ENCODE measurements at regions not wholly inside any gene's neighbourhood (a gene's known extent, or its start where the extent isn't known, plus 50 kb on each side); places are given as distances from the start of the nearest gene placed in this dataset.

- no peak for DNase-seq (ENCODE audit: insufficient read length, low spot score)
- FAIRE-seq = no peak
Measured at GRCh38 chr5:4537489-4537888, 602.6 kb upstream of the ADAMTS16 start.

DNA sequence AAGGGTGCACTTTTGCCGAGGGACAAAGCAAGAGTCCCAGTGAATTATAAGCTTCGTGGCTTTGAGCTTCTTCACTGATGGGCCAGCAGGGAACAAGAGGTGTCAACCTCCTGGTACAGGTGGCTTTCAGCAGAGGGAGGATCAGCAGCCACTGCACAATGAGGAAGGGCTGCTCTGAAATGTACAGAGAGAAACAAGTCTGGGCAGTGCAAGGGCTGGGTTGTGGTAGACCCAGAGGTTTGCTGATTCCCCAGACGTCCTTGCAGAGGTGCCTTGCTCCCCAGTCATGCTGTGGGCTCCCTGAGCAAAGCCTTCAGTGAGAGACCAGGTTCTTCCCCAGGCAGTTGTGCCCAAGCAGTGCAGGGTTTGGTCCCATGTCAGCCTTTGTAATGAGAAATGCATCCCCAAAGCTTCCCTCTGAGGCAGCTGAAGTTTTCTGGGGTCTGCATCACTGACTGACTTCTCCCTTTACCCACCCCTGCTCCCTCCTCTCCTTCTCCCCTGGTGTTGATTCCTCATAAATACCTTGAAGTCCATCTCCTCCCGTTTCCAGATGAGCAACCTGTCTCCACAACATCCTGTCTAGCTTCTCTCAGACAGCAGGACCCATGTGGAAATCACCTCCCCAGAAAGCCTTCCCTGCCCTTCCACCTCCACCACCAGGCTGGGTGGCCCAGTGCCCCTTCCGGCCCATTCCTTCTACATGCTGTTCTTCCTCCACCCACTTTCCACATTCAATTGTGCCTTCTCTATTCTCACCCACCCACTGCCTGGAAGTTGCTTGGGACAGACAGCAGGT, 599.6 kb upstream of the ADAMTS16 start:
- FAIRE-seq (no peak), DNase-seq (ENCODE audit: insufficient read length, low spot score) (no peak)

DNA sequence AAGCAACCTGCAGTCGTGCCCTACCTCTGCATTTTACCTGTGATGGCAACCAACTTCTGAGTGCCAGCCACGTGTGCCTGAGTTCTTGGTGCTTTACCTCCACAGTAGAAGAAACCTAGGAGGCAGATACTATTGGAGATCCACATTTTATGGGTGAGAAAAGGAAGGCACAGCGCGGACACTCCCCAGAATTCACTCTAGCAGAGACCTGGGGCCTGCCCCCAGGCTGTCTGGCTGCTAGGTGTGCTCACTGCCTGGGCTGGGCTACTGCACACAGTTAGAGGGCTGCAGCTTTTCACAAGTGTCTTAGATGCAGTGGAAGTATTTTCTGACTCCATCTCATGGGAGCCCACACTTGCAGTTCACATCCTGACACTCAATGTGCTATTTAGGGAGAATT, 598.8 kb upstream of the ADAMTS16 start:
- no peak for DNase-seq (ENCODE audit: insufficient read length, low spot score)
- no peak for FAIRE-seq

DNA sequence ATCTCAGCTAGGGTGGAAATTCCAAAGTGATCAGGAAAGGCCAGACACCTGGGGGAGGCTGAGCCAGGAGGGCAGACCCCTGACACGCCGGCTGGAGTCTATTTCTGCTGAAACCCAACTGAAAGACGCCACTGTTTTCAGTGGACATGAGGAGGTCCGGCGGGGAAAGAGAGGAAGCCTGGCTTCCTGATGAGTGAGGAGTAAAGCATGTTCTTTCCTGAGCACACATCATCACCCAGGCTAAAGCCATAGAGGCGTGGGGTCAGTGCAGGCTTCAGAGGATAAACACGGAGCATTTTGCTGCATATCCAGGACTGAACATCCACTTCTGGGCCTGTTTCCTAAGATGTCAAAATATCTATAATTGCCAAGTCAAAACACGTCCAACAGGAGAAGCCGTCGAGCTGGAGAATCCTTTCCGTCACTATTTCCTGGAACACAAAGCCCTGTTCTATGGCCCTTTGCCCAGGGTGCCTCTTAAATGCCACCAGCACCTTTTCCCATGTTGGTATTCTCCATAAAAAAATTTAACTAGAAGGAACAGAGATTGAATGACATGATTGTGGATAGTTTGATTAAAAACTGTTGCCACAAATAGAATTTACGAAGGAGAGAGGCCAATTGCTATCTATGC, 597.9 kb upstream of the ADAMTS16 start:
- DNase-seq (ENCODE audit: insufficient read length, low spot score) (no peak), FAIRE-seq (no peak)

DNA sequence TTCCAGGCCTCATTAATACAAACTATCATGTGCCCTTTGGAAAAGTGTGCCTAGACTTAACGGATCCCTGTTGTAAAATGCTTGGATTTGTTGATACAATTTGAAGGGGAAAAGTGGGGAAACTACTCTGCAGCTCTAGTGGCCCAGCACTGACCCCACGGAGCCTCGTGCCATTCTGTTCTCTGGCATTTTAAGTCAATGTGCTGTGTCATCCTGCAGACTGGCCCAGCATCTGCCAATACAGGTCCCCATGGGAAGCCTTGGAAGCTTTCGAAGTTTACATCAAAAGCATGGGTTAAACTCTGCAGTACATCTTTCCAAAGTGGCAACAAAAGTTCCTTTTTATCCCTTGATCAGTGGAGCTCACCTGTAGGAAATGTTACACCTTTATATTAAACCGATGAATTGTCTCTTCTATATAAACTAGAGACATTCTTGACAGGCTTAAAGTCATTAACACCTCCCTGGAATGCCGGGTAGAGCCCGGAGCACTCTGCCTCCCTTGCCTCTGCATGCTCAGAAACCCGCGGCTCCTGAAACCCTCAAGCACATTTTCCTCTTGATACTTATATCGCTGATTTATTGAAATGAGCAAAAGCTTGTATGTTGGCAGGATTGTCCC, 596.0 kb upstream of the ADAMTS16 start:
- FAIRE-seq = no peak
- no peak for DNase-seq (ENCODE audit: insufficient read length, low spot score)

- FAIRE-seq (no peak), DNase-seq (ENCODE audit: insufficient read length, low spot score) (no peak)
Measured at GRCh38 chr5:4547547-4547946, 592.6 kb upstream of the ADAMTS16 start.

- FAIRE-seq = no peak
- DNase-seq (ENCODE audit: insufficient read length, low spot score) = no peak
Measured at GRCh38 chr5:4548341-4548740, 591.8 kb upstream of the ADAMTS16 start.

DNA sequence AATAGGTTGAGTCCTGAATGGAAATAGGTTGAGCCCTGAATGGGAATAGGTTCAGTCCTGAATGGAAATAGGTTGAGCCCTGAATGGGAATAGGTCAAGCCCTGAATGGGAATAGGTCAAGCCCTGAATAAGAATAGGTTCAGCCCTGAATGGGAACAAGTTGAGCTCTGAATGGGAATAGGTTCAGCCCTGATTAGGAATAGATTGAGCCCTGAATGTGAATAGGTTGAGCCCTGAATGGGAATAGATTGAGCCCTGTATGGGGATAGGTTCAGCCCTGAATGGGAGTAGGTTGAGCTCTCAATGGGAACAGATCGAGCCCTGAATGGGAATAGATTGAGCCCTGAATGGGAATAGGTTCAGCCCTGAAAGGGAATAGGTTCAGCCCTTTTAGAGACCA, 590.8 kb upstream of the ADAMTS16 start:
- no peak for DNase-seq (ENCODE audit: insufficient read length, low spot score)
- no peak for FAIRE-seq

DNA sequence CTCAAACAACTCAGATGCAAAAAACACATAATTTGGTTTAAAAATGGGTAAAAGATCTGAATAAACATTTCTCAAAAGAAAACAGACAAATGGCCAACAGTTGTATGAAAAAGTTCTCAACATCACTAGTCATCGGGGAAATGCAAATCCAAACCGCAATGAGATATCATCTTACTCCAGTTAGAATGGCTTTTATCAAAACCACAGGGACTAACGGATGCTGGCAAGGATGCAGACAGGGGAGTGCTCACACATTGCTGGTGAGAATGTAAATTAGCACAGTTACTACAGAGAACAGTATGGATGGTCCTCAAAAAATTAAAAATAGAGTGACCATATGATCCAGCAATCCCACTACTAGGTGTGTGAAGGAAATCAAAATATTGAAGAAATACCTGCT, 589.1 kb upstream of the ADAMTS16 start:
- FAIRE-seq (no peak), DNase-seq (ENCODE audit: insufficient read length, low spot score) (no peak)

- no peak for FAIRE-seq
- DNase-seq (ENCODE audit: insufficient read length, low spot score) = no peak
Measured at GRCh38 chr5:4553130-4553529, 587.0 kb upstream of the ADAMTS16 start.

DNA sequence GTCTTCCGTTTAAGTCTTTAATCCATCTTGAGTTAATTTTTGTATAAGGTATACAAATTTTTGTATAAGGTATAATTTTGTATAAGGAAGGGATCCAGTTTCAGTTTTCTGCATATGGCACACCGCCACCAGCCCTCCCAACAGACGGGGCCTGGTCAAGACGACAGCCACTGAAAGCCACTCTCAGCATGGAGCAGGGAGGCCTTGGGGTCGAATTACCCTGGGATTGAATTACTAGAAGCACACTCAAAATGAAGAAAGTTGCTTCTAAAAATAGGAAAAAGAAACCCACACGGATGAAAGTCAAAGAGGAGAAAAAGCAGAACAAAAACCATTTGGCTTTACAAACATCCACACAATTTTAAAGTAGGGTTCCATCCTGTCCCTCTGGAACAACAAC, 586.2 kb upstream of the ADAMTS16 start:
- FAIRE-seq (no peak), DNase-seq (ENCODE audit: insufficient read length, low spot score) (no peak)

- DNase-seq (ENCODE audit: insufficient read length, low spot score) (no peak), FAIRE-seq (no peak)
Measured at GRCh38 chr5:4555725-4556285, 584.3 kb upstream of the ADAMTS16 start.

DNA sequence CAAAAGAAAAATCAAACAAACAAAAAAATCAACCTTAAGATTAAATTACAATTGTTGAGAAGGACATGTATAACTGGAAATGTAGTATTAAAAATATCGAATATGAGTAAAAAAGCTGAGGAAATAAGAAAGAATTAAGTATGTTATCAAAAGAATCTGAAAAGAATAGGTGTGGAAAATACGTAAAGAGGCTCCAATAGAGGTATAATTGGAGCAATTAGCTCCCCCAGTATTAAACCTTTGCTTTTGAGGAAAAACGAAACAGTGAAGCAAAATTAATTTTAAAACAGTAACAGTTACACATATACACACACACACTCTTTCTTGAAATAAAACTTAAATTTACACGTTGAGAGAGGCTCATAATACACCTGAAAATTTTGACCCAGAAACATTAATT, 578.7 kb upstream of the ADAMTS16 start:
- FAIRE-seq (no peak), DNase-seq (ENCODE audit: insufficient read length, low spot score) (no peak)

DNA sequence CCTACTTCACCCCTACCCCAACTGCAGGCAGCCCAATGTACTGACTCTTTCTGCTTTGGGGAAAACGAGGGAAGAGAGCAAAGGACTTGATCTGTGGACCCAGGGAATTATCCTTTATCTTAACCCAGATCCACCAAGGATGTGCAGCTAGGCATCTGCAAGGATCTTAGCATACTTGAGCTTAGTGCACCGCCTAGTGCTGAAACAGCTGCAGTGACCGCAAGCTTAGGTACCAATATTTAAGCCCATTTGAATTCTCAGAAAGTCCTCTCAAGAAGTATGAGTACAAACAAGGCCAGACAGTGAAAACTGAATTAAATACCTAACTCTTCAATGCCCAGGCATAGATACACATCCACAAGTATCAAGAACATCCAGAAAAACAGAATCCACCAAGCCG, 576.7 kb upstream of the ADAMTS16 start:
- no peak for DNase-seq (ENCODE audit: insufficient read length, low spot score)
- FAIRE-seq = no peak

DNA sequence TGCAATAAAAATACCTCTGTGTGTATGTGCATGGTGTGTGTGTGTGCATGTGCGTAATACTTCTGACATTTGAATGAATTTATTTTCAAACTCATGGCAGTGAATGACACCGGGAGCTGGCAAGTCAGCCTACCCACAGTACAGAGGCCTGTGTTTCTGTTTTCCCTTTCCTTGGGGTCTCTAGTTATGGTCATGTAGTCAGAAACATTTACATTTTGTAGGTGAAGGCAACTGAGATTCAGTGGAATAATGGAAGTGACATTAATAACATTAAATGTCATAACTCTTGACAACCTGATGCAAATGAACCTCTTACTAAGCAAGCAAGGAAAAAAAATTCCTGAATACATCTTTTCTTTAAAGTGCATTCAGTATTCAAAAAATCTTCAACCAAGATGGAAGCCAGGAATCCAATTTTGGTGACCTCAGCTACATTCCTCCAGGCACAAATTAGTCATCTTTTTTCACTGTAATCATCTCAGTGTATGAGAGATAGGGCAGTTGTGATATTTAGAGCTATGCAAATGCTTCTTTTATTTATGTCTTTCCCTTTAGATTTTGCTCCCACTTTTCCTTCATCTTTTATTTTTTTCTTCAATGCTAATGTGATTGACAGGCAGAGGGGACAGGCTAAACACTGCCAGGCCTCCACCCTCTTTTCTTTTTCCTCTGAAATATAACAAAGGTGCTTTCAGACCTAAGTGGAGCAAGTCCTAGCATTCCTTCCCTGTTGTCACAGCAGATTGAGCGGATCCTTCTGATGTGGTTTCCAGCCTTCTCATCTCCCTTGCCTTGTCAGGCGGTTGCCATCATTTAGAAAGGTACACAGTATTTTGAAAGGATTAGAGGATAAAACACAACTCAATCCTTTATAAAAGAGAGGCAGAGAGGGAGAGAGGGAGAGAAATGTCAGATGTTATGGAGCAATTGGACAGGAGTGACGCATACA, 569.8 kb upstream of the ADAMTS16 start:
- FAIRE-seq (no peak), DNase-seq (ENCODE audit: insufficient read length, low spot score) (no peak)

GRCh38 chr5:4571248-4571948, 568.7 kb upstream of the ADAMTS16 start:
- FAIRE-seq = no peak

DNA sequence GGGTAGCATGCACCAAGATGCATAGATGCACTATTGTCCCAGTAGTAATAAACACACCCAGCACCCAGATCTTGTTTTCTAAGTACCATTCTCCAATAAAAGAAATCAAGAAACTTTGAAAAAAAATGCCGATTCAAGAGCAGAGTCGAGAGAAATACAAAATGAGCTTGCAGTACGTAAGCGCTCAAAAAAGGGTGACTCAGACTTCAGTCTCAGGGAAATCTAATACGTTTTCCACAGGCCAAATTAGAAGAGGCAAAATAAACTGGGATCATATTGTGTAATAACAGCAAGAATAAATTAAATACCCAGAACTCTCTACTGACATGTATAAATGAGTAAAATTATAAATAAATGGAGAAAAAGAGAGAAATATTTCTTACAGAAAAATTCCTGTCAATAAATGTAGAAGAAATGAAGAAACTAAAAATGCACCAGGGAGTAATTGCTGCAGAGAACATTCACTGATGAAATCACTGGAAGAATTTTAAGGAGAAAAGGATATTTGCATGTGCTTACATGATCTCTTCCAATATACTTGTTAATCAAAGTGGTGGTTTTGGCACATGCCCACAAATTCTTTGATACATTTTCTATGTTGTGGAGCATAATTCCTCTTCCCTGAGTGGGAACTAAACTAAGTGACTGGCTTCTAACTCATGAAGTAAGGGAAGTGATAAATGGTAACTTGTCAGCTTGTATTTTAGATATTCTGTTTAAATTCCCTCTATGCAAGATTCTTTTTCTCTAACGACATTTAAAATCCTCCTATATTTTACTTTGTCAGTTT, 567.6 kb upstream of the ADAMTS16 start:
- DNase-seq (ENCODE audit: insufficient read length, low spot score) (no peak), FAIRE-seq (no peak)

More at GRCh38 chr5:4571248-4571948, 568.7 kb upstream of the ADAMTS16 start:
- DNase-seq (ENCODE audit: insufficient read length, low spot score) = no peak

DNA sequence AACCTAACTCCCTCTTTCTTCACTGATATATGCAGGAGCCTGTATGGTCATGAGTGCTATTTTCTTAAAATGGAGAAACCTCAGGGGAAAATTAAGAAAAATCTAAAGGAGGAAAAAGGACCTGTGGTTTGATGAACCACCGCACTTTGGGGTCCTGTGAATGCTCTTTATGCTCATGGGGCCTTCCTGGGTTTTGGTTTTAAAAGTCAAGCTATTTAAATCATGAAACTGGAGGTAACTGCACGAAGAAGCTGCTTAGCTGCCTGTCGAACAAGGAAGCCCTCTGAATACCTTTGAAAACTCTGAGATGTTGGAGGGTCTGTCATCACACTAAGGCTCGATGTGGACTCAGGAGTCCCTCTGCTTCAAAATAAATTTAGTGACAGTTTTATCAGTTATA, 564.5 kb upstream of the ADAMTS16 start:
- DNase-seq (ENCODE audit: insufficient read length, low spot score) (no peak), FAIRE-seq (no peak)

DNA sequence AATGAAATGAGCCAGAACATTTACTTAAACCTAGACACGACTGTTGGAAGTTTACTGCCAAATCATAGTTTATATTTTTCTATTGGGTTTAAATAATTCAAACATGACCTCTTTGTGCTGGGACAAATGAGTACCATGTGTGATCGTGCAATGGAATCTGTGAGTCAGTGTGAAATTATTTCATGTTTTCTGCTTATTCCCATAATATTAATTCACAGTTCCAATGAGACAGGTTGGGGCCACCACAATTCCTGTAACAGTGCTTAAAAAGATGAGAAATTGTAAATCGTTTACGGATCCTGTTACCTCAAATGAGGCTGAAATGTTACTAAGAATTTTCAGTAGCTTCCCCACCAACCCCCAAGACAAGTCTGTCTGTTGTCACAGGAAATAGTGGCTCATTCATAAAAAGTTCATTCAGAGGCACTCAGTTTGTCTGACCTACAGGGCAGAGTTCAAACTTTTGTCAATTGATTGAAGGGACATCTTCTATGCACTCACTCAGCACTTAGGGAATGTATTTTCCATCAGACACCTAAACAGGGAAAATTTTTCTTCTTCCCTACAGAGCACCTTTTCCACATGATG, 563.9 kb upstream of the ADAMTS16 start:
- DNase-seq (ENCODE audit: insufficient read length, low spot score) (no peak), FAIRE-seq (no peak)

Data from HTR-8/SVneo (cell line).